Activated effector memory CD4-positive, alpha-beta T cell treated with Interleukin-2 at 50 U/mL for 16 hours (primary cell): ENCODE measurements at regions not wholly inside any gene's neighbourhood (a gene's known extent, or its start where the extent isn't known, plus 50 kb on each side); places are given as distances from the start of the nearest gene placed in this dataset.
"Not testable (repeated sequence)": the region's sequence is repeated elsewhere in the genome, so short reads cannot be mapped to it uniquely, and the experiment has no call there.

Experiments
- DNase-seq: peaks from one replicate; pipeline ENCODE4 v3.0.0-alpha.2; 2020

DNA sequence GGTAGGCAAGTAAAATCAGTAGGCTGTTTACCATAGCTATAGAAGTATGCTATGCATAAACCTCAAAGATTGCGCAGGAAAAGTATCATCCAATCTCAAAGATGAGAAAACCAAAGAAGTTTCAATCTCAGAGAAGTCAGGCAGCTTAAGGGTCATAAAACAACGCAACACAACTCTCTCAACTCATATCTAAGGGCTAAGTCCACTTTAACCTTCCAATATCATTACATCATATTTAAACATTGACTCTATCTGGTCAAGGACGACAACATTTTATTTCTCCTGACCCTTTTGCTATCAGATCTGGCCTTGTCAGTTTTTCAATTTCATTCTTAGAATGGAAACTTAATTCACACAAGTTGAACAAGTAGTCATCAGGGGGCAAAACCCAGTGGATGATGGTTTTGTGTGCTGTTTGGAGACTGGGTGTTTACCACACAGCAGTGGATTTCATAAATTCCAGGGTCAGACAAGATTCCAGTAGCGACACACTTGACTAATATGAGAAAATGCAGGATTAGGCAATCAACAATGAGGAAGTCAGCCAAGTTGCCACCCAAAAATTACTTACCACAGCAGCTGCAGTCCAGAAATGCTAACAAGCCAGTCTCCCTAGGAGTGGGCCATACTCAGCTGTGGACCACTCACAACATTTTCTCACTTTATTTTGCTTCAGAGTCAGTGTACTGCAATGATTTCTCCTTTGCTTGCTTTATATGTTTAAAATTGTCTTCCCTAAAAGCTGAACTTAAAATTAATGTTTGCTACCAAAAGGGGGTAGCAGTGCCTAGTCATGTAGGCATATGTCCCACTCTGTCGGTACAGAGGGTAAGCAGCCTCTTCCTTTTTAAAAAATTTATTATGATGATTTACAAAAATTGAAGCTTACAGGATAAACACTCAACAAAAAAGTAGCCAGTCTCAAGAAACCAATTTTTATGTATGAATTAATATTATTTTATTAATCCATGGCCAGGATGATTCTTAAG is 131.9 kb upstream of the NBPF9 start:
- DNase-seq = not testable (repeated sequence)

DNA sequence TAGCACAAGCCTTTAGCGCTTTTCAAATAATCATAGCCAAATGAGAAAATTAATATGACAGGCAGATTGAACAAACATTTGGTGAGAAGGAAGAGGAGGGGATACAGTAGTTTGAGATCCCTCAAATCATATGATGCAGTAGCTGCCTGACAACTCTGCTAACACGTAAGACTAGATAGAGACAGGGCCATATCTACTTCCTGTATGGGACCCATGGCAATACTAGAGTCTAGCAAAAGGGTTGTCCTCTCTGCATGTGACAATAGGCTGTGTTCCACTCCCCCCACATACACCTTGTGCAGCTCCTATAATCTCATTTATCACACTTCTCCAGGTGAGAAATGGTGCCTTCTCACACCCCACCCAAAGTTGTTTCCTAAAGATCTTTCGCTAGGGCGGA is 134.2 kb upstream of the NBPF9 start:
- not testable (repeated sequence) for DNase-seq

GRCh38 chr1:149239897-149240508 is 136.7 kb upstream of the NBPF9 start:
- not testable (repeated sequence) for DNase-seq

DNA sequence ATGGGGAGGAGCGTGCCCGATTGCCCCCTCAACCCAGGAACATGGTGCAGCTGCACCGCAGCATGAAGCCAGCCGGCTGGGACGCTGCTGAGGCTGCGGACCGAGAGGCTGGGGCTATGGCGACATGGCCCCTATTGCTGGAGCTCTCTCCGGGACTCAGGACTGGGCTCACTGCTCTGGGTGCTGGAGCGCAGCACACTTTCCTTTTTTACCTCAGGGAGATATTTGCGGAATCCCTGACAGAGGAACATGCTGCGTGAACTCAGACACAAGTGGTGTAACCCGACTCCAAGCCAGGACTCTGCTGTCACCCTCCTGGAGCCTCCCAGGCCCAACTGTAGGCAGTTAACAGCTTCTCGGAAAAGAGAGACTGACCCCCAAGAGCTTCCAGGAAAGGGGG is 137.2 kb upstream of the NBPF9 start:
- not testable (repeated sequence) for DNase-seq

DNA sequence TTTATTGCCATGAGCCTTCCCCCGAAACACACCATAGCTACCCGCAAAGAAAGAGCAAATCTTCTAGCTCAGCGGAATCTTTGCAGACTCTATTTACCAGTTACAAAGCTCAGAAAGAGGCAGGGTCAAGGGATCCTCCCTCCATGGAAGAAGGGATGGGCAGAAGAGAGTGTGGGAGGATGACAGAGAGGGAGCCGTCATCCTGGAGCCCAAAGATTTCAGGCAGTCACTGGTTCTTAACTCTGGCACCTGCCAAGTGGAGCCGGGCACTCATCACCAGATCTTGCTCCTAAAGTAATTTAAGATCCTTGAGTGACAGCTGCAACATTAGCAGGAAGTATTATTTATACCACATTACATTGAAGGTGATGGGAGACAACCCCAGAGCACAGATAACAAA is 137.9 kb upstream of the NBPF9 start:
- DNase-seq = not testable (repeated sequence)

DNA sequence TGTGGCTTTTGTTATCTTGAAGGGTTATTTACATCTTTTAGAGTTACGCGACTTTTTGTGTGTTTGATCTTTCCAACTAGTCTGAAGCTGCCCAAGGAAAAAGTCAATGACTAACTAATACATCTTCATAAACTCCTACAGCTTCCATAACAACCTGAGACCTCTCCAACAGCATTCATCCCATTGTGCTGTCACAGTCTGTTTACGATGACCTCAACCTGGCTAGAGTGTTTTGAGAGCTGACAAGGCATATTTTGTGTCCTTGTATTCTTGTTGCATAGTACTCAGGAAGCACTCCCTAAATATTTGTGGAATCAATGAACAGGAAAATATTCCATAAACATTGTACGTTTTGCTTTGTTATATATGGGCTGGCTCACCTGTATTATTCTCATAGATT is 140.2 kb upstream of the NBPF9 start:
- DNase-seq = not testable (repeated sequence)

GRCh38 chr1:149244621-149245020 is 141.3 kb upstream of the NBPF9 start:
- DNase-seq = not testable (repeated sequence)

DNA sequence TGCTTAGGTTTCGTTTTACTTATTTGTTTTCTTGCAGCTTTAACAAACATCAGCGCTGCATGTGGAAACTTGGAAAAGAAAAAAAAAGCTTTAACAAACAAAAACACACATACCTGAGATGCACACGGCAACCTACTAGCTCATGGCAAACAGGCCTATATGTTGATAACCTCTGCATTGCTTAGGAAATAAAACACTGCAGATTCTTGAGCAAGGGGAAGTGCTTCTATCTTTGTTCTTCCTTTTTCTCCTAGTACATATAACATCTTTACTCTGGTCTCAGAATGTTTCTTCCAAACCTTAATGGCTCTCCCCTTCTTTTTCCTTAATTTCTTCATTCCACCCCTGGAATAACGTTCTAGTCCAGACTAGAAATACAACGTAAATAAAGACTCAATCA is 142.9 kb upstream of the NBPF9 start:
- not testable (repeated sequence) for DNase-seq

DNA sequence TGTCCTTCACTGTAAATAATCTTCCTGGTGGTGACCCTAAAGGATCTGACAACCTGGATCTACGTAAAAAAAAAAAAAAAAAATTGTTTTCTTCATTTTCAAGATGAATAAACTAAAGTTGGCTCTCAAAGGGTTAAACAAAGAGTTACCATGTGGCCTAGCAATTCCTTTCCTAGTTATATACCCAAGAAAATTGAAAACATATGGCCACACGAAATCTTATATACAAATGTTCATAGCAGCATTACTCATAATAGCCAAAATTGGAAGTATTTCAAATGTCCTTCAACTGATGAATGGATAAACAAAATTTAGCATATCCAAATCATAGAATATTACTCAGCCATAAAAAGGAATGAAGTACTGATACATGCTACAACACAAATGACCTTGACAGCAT is 145.3 kb upstream of the NBPF9 start:
- not testable (repeated sequence) for DNase-seq

DNA sequence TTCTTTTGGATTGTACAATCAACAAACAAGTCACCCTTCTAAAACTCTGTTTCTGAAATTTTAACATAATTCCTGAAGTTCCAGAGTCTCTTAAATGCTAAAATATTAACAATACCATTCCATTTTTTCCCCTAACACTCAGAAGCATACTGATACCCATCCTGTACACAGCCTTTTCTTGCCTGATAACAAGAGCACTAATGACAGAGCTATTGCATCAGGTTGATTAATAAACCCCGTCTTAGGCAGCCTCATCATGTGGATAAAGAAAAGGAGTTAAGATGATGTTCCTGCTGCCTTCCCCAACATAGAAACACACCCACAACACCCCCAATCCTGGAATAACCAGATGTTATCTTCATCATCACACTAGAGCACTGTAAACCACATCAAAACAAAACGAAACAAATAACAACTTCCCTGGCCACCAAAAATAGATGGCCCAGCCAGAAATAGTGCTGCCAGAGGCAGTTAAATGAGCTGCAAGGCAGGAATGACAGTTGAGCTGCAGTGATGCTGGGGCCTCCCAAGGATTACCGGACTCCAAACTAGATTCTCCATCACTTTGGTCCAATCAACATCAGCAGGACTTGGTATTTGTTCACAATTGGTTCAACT is 146.6 kb upstream of the NBPF9 start:
- not testable (repeated sequence) for DNase-seq

GRCh38 chr1:149254894-149255847 is 151.8 kb upstream of the NBPF9 start:
- not testable (repeated sequence) for DNase-seq

DNA sequence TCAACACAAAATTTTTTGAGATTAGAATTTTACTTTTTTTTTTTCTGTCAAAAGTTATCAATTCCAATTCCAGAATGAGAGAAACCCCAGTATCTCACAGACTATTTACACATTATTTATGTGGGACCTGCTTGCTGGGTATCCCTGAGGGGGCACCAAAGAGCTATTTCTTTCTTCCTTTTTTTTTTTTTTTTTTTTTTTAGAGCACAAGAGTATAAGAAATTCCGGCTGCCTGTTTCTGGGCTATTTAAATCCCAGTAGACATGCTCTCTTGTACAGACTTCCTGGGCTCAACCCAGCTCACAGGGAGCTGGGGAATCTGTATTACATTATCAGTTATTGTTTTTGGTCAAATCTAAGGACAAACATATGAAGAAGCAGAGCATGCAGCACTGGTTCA is 156.9 kb upstream of the NBPF9 start:
- not testable (repeated sequence) for DNase-seq

GRCh38 chr1:149260736-149261340 is 157.5 kb upstream of the NBPF9 start:
- DNase-seq = not testable (repeated sequence)

GRCh38 chr1:149267287-149267686 is 163.9 kb upstream of the NBPF9 start:
- not testable (repeated sequence) for DNase-seq

GRCh38 chr1:149269001-149269702 is 165.8 kb upstream of the NBPF9 start:
- DNase-seq = not testable (repeated sequence)

DNA sequence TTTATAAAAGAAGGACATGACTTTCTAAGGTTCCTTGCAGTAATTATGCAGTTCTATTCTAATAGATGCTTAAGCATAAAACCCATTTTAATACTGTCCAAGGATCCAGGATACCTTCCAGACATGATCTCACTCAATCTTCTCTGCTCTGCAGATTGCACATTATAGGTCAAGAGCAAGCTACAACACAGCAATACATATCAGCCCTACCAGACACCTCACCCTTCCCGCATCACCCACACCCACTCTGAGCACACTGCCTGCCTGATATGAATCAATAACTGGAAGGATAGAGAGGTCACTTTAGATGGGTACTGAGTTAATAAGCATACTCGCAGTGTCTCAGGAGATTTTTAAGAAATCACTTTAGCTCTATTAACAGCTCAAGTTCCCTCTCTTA is 166.5 kb upstream of the NBPF9 start:
- not testable (repeated sequence) for DNase-seq

- DNase-seq = not testable (repeated sequence)
Observed at GRCh38 chr1:149274493-149274892, 171.1 kb upstream of the NBPF9 start.

DNA sequence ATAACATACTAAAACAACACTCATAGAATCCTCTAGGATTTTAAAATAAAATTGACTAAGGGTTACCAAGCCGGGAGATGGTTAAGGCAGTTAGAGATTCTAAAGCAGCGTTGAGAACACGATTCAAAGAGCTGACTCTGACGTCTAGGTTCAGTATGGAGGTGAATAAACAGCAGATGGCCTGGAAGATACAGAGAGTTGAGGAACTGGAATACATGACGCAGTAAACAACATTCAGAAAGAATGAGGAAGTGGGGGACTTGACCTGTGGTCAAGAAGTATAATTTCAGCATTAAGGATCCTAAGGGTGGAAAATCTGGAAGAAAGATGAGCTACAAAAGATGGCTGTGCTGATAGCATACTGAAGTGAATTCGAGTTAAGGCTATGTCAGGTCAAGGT is 172.5 kb upstream of the NBPF9 start:
- not testable (repeated sequence) for DNase-seq

DNA sequence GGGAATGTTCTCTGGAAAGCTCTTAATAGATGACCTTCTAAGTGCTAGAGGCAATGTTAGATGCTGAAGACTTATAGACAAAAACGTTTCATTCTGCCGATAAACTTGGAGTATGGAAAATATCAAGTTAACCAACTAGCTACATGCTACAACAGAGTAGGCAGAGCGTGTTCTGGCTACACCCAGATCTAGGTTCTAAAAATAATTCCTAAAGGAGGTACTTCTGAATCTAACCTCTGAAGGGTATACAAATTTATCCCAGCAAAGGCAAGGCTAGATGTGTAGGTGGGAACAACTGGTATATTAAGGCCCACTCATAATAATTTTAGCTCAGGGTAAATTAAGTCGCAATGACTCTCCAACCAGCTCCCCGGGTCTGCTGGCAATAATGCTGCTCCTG is 173.1 kb upstream of the NBPF9 start:
- DNase-seq = not testable (repeated sequence)

DNA sequence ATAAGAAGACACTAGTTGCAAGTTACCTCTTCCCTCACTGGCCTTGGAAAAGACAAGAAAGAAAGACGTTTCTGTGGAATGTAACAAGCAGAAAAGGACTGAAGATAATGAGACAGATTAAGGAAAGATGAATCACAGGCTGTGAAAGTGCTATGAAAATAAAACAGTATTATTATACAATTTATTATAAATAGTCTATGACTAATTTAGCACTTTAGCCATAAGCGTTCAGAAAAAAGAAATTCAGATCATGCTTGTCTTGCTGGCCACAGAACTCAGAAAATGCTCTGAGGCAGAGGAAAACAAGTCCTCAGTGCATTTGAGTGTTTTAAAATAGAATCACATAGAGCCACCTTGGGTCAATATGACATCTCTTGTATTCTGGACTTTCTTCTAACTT is 174.8 kb upstream of the NBPF9 start:
- not testable (repeated sequence) for DNase-seq

GRCh38 chr1:149279015-149279414 is 175.7 kb upstream of the NBPF9 start:
- DNase-seq = not testable (repeated sequence)
